ENCODE measurements at regions not wholly inside any gene's neighbourhood (a gene's known extent, or its start where the extent isn't known, plus 50 kb on each side); places are given as distances from the start of the nearest gene placed in this dataset.
"Not testable (repeated sequence)": the region's sequence is repeated elsewhere in the genome, so short reads cannot be mapped to it uniquely, and the experiment has no call there.

DNA sequence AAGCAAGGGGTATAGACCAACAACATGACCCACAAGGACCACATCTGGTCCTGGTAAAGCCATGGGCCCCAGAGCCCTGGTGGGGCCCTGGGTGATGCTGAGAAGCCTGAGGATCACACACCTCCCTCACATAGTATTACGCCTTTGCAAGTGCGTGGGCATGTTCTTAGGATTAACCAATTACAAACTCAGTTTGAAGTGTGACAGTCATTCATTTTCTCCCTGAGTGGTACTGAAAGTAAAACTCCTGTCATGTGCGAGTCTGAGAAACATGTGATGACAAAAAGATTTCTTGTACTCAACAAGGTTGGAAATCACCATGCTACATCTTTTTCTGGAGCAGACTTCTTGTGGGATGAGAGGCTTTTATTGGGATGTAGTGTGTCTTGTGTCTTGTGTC is 315.3 kb upstream of the DUSP10 start:
- DNase-seq: no peak

DNA sequence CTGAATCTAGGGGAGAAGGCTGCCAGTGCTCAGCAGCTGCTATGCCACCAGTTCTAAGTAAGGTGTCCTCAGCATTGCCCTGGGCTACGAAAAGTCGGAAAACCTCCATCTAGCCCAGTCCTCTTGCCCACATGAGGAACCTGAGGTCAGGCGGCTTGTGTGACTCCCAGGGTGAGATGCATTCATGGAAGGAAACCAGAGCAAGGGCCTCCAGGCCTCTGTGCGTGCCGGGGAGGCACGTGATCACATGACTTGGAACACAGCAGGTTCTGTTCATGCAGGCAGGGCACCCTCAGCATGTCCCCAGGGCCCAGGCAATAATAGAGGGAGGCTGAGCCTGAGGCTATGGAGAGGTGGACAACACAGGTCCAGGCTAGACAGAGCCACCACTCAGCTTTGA is 312.5 kb upstream of the DUSP10 start:
- DNase-seq: no peak

GRCh38 chr1:222053790-222054294 is 312.0 kb upstream of the DUSP10 start:
- no peak for DNase-seq

- not testable (repeated sequence) for DNase-seq
These were observed 309.4 kb upstream of the DUSP10 start for GRCh38 chr1:222051311-222051710.

DNA sequence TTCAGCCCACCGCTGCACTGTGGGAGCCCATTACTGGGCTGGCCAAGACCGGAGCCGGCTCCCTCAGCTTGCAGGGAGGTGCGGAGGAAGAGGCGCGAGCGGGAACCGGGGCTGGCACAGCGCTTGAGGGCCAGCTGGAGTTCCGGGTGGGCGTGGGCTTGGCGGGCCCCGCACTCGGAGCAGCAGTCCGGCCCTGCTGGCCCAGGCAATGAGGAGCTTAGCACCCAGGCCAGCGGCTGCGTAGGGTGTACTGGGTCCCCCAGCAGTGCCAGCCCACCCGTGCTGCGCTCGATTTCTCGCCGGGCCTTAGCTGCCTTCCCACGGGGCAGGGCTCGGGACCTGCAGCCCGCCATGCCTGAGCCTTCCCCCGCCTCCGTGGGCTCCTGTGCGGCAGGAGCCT is 307.8 kb upstream of the DUSP10 start:
- not testable (repeated sequence) for DNase-seq

GRCh38 chr1:222049176-222049575 is 307.3 kb upstream of the DUSP10 start:
- no peak for DNase-seq

DNA sequence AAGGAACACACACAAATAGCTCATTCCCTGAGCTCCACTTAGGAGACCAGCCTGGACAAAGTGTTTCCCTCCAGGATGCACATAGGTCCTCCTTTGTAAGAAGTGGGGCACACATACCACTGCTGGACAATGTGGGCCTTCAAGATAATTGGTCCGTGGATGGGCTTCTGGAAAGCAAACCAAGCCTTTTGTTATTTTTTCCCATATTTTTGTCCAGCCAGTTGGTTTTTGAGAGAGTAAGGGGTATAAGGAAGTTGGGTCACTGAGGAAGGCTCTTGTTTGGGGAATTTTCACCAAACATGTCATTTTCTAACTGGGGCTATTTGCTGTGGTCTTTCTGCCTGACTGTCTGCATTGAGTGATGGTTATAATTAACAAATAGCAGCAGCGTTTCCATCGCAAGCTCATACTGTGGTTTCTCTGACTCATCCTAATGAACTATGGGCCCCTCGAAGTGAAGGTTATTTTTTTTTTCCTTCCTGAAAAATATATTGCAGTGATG is 306.3 kb upstream of the DUSP10 start:
- no peak for DNase-seq

GRCh38 chr1:222047366-222047765 is 305.5 kb upstream of the DUSP10 start:
- DNase-seq: no peak

- no peak for DNase-seq
These were observed 304.9 kb upstream of the DUSP10 start for GRCh38 chr1:222046684-222047263.

GRCh38 chr1:222045786-222046185 is 303.9 kb upstream of the DUSP10 start:
- DNase-seq: no peak

- DNase-seq: no peak
These were observed 303.3 kb upstream of the DUSP10 start for GRCh38 chr1:222045236-222045635.

DNA sequence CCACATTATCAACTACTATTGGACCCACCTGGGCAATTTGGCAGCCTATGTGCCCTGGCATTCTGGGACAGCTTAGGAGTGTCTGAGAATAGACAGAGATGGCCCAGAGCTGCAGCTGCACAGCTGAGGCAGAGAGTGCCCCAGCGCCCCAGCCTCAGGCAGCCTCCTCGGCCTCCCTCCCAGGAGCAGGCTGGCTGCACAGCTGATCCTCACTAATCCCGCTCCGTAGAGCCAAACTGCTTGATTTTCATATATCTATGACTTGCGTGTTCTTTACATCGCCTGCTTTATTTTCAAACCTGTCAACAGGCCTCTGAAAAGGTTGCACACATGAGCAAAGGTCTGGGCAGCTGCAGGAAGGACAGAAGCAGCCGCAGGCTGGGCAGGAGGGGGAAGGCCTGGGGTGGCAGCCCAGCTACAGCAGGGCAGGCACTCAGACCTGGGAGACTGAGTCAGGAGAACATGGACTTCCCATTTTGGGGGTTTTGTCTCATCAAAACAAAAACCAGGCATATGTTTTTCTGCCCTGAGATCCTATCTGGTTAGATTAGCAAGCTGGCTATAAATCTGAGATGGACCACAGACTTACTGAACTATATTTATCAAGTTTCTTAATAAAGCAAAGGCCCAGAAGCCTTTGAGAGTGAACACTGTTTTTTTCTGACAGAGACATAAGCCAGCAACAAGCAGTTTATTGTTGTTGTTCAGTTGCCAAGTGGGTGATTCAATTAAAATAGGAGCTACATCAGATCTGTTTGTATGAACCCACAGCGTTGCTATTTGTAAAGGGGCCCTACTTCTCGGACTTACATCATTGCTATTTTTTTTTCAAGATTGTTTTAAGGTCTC is 301.8 kb upstream of the DUSP10 start:
- DNase-seq: no peak

- DNase-seq: no peak
These were observed 300.2 kb upstream of the DUSP10 start for GRCh38 chr1:222042120-222042519.

- no peak for DNase-seq
These were observed 299.1 kb upstream of the DUSP10 start for GRCh38 chr1:222040955-222041354.

DNA sequence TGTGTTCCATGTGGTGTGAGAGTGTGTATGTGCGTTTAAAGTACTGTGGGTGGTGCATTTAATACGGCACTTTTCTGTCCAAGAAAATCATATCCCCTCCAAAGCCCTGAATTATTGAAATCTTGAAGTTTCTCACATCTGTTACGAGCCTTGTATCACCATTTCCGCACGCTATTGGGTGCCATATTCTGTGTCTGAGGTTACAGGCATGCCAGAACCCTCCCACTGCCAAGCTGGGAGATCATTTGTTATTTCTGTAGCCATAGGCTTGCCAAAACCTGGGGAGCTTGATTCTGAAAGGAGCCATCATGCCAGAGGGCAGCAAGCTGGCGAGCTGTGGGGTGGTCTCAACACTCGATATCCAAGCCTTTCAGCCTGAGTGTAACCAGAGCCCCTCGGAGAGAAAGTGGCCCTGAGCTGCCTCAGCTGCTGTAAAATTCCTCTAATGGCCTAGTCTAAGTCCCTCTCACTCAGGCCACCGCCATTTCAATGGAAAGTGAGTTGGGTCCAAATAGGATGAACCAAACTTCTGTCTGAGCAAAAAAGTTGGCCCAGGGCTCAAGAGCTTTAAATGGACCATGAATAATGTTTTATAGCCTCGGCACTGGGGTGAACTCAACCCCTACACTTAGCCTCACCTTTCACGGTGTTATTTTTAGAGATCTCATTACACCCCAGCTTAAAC is 298.4 kb upstream of the DUSP10 start:
- DNase-seq: no peak

GRCh38 chr1:222038971-222039370 is 297.1 kb upstream of the DUSP10 start:
- no peak for DNase-seq

DNA sequence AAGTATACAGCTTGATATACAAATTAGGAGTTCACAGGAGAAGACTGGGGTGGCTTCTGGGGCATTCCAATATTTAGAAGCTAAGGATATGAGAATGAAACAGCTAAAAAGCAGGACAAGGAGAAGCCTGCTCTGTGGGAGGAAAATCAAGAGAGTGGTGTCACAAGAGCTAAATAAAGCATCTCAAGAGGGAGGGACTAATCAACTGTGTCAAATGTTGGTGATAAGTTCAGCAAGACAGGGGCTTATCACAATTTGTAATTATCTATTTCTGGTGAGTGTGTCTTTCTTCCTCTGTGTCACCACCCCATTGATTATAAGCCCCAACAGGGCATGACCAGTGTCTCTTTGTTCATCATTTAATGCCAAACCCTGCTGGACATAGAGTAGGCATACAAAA is 295.8 kb upstream of the DUSP10 start:
- no peak for DNase-seq

GRCh38 chr1:222034790-222035189 is 292.9 kb upstream of the DUSP10 start:
- no peak for DNase-seq

DNA sequence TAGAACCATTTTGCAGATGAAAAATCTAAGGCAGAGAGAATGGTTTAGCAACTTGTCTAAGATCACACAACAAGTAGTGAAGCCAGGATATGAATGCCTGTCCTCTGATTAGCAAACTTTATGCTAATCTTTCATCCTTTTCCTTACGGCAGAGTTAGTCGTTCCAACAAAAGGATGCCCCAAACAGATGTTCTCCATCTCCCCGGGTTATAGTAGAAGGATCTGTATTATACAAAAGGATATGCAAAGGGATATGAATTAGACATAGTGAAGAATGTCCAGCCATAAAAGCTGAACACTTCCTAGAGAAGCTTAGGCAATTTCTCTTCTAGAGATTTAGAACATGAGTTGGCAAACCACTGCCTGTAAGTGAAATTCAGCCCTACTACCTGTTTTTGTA is 291.6 kb upstream of the DUSP10 start:
- DNase-seq: no peak

DNA sequence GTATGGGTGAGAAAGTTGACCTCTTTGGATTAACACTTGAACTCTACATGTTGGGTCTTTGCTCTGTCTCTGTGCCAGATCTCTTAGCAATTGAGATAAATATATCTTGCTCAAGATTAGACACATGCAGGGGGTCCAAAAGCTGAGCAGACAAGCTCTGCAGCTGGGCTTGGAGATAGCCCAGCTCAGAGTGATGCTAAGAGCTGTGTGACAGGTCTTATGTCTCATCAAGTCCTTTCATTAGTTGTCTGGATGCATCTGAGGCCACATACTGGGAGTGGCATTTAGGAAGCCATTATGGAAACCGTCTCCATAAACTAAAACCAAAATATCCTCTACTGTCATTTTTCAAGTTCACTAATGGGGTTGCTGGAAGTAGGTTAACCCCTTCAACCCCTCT is 289.4 kb upstream of the DUSP10 start:
- no peak for DNase-seq

DNA sequence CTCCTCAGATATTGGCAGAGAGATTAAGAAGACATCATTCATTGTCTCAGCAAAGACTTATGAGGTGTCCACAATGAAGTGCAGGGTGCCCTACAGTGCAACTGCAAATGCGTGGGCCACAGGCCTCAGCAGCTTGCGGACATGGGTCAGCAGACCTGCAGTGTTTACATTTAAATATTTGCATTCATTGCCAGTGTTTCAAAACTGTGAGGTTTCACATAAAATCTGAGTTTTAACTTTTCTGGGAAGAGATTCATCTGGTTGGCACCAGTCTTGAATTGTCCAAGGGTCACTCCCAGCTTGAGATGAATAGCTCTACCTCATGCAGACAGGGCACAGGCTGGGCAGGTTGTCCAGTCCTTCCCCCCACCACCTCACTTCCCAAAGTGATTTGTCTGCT is 286.8 kb upstream of the DUSP10 start:
- no peak for DNase-seq

- DNase-seq: no peak
These were observed 286.2 kb upstream of the DUSP10 start for GRCh38 chr1:222028116-222028515.

DNA sequence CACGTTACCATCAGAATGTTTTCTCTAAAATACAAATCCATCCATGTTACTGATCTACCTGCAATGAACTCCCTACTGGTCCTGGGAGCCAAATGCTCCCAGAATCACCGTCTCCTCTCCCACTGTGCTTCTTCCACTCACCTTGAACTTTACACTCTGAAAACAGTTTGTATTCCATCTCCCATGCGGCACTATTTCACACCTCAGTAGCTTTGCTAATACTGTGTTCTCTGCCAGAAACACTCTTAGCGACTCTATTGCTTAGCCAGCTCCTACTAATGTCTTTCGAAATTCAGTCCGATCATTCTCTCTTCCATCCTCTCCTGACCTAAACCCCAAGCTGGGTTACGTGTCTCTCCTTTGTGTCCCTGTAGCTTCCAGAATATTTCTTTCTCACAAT is 284.4 kb upstream of the DUSP10 start:
- no peak for DNase-seq

GRCh38 chr1:222023025-222023424 is 281.1 kb upstream of the DUSP10 start:
- DNase-seq: no peak
